ENCODE measurements at regions not wholly inside any gene's neighbourhood (a gene's known extent, or its start where the extent isn't known, plus 50 kb on each side); places are given as distances from the start of the nearest gene placed in this dataset.

DNA sequence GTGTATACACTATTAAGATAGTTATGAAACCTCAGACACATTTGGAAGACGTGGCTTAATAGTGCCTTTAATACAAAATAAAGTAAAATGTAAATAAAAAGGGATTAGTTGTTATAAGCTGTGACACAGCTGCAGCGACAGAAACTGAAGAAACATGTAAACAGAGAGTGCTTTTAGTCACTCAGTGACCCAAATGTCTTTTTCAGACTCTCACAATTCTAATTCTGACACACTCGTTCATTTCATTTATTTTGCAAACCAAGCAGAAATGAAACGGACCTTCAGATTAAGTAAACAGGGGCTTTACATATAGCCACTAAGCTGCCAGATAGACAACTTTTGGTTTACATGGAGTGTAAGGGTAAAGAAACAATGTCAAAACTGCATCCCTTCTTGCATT, 181.0 kb upstream of the ETAA1 start:
- Mint-ChIP-seq H3K27ac (no peak overlapping the region), H3K27me3 (peaks cover 4% of the 10 kb centered on the region), H3K36me3 (ENCODE audit: low read depth) (no peaks in the 10 kb centered on the region), H3K9me3 (peaks cover 2% of the 10 kb centered on the region), H3K4me3 (no peak overlapping the region), H3K4me1 (no peaks in the 10 kb centered on the region)
- CTCF ChIA-PET, result no interaction called here
- ATAC-seq (ENCODE audit: low read depth) (no peak), DNase-seq (no peak)
- POLR2A ChIA-PET, result no interaction called here
- TF ChIP-seq, protein P1, sequence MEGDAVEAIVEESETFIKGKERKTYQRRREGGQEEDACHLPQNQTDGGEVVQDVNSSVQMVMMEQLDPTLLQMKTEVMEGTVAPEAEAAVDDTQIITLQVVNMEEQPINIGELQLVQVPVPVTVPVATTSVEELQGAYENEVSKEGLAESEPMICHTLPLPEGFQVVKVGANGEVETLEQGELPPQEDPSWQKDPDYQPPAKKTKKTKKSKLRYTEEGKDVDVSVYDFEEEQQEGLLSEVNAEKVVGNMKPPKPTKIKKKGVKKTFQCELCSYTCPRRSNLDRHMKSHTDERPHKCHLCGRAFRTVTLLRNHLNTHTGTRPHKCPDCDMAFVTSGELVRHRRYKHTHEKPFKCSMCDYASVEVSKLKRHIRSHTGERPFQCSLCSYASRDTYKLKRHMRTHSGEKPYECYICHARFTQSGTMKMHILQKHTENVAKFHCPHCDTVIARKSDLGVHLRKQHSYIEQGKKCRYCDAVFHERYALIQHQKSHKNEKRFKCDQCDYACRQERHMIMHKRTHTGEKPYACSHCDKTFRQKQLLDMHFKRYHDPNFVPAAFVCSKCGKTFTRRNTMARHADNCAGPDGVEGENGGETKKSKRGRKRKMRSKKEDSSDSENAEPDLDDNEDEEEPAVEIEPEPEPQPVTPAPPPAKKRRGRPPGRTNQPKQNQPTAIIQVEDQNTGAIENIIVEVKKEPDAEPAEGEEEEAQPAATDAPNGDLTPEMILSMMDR (IDR thresholded peaks at IDR 0.05), result no peak
- intact Hi-C loops (cut with micrococcal nuclease), result no loop called here

DNA sequence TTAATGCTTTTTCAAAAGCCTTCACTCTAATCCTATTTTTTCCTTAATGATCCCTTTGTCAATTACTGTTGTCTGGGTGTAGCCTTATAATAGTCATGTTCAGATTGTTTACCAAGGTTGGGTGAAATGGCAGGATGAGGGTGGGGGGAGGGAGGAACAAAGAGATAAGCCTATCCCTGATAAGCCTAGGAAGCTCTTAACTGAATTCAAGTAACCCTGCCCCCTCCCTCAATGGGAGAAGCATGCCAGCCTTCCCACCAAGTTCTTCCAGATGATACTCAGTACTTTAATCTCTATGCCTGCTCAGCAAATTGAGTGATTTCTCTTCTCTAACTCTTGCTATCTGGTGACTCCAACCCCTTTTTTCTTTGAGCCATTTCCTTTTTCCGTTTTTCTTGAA, 180.3 kb upstream of the ETAA1 start:
- ChIA-PET POLR2A (no interaction called here), CTCF (no interaction called here)
- Mint-ChIP-seq H3K36me3 (ENCODE audit: low read depth) (no peaks in the 10 kb centered on the region), H3K27ac (no peak overlapping the region), H3K27me3 (peaks cover 4% of the 10 kb centered on the region), H3K4me3 (no peak overlapping the region), H3K9me3 (peaks cover 2% of the 10 kb centered on the region), H3K4me1 (no peaks in the 10 kb centered on the region)
- DNase-seq (no peak), ATAC-seq (ENCODE audit: low read depth) (no peak)
- intact Hi-C loops (cut with micrococcal nuclease), result no loop called here
- TF ChIP-seq, protein P1 (IDR thresholded peaks at IDR 0.05), result no peak

DNA sequence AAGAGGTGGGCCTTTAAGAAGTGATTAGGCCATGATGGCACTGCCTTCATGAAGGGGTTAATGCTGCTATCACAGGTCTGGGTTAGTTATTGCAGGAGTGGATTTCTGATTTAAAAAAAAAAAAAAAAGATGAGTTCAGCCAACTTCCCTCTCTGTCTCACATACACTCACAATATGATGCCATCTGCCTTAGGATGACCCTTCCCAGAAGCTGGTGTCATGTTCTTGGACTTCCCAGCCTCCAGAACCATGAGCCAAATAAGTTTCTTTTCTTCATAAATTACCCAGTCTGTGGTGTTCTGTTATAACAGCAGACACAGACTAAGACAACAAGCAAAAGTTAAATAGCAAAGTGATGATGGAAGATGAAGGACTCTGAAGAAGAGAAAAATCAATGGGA, 179.7 kb upstream of the ETAA1 start:
- intact Hi-C loops (cut with micrococcal nuclease), result no loop called here
- ATAC-seq (ENCODE audit: low read depth) (no peak), DNase-seq (no peak)
- H3K9me3 Mint-ChIP-seq, result peaks cover 2% of the 10 kb centered on the region
- ChIA-PET POLR2A (no interaction called here), CTCF (no interaction called here)
- no peaks in the 10 kb centered on the region for H3K36me3 Mint-ChIP-seq (ENCODE audit: low read depth)
- TF ChIP-seq, protein P1 (IDR thresholded peaks at IDR 0.05), result no peak
- peaks cover 4% of the 10 kb centered on the region for H3K27me3 Mint-ChIP-seq
- H3K27ac Mint-ChIP-seq, result no peak overlapping the region
- no peak overlapping the region for H3K4me3 Mint-ChIP-seq
- no peaks in the 10 kb centered on the region for H3K4me1 Mint-ChIP-seq

DNA sequence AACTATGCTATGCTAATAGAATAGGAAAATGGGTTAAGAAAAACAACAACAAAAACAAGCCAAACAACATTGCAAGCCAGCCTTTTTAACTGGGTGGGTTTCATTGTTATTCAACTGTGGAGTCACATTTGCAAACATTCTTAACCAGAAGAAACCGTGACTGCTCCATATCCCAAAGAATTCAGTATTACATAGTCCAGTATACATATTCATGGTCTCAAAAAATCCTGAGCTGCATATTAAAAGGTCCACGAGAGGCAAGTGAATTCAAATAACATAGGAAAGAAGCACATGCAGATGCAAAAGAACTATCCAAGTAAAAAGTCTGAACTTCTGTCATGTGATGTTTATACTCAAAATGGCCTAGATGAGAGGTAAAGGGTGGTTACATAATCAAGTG, 179.1 kb upstream of the ETAA1 start:
- ChIA-PET POLR2A (no interaction called here), CTCF (no interaction called here)
- Mint-ChIP-seq H3K4me1 (no peaks in the 10 kb centered on the region), H3K4me3 (no peak overlapping the region), H3K27me3 (peaks cover 4% of the 10 kb centered on the region), H3K36me3 (ENCODE audit: low read depth) (no peaks in the 10 kb centered on the region), H3K27ac (no peak overlapping the region), H3K9me3 (peaks cover 2% of the 10 kb centered on the region)
- no peak for DNase-seq
- ATAC-seq (ENCODE audit: low read depth), result no peak
- intact Hi-C loops (cut with micrococcal nuclease), result no loop called here
- TF ChIP-seq, protein P1 (IDR thresholded peaks at IDR 0.05), result no peak

DNA sequence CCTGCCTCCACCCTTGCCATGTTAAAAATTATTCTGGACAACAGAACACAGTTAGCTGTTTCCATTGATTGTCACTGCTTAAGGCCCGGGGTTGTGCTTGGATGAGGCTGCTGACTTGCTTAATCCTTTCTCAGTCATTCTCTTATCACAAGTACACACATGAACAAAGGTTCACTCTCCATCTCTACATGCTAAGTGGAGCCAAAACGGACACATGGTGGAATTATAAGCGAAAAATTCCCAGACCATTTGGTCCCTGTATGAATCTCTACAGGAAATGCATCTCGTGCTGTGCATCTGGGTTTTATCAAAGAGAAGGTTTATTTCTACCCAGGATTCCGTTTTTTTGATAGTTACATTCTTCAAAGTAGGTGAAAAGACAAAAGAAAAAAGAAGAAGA, 177.5 kb upstream of the ETAA1 start:
- TF ChIP-seq, protein P1 (IDR thresholded peaks at IDR 0.05), result no peak
- Mint-ChIP-seq H3K27me3 (peaks cover 4% of the 10 kb centered on the region), H3K27ac (no peak overlapping the region), H3K9me3 (peaks cover 2% of the 10 kb centered on the region), H3K4me1 (no peaks in the 10 kb centered on the region), H3K4me3 (no peak overlapping the region), H3K36me3 (ENCODE audit: low read depth) (no peaks in the 10 kb centered on the region)
- ChIA-PET CTCF (no interaction called here), POLR2A (no interaction called here)
- ATAC-seq (ENCODE audit: low read depth), result no peak
- intact Hi-C loops (cut with micrococcal nuclease), result no loop called here
- DNase-seq, result no peak

Data from activated B cell treated with CpG ODN at 0.5 μM for 24 hours (primary cell).